ENCODE measurements at regions not wholly inside any gene's neighbourhood (a gene's known extent, or its start where the extent isn't known, plus 50 kb on each side); places are given as distances from the start of the nearest gene placed in this dataset.

DNA sequence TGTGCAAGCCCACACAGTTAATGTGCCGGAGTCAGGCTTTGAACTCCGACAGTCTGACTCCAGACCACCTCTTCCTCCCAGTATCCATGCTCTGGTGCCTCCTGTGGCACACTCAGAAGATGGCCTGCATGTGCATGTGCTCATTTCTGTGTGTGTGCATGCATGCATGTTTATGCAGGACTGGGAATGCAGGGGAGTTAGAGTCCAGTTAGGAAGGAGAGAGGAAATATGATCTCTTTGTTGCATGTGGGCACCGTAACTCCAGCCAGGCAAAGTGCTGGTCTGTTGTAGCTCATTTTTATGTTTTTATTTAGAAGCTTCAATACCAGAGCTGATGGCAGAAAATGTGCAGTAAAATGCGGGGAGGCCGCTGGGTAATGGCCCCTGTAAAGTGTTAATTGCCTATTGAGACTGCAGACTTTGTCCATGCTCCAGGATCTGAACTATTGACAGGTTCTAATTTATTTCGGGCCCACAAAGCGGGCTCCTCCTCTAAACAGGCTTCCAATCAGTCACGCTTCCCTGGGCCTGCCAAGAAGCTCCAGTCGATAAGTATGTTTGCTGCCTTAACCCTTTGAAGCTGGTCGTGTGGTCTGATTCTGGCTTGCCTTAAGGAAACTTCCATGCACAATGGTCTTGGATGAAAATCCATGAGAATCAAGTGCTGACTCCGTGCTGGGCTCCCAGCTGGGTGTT is 248.3 kb downstream of the DHX35 start:
- DNase-seq (ENCODE audit: low read depth in 1 of 2, low spot score in 2 of 2), result no peak
- Histone ChIP-seq H2BK5ac (ENCODE audit: low read depth, low read length) (no peak overlapping the region), H3K9me3 (ENCODE audit: insufficient read depth in 2 of 2, low read depth in 1 of 2, low read length in 1 of 2) (no peaks in the 10 kb centered on the region), H3K23ac (ENCODE audit: insufficient read length) (no peak overlapping the region), H3K56ac (replicated peaks; ENCODE audit: insufficient read length, low read depth, low read length) (no peak overlapping the region), H2BK15ac (ENCODE audit: low read length) (no peak overlapping the region), H2BK20ac (ENCODE audit: low read length) (no peak overlapping the region), H3K4me3 (ENCODE audit: extremely low read depth in 1 of 4, insufficient read depth in 2 of 4, low read depth in 3 of 4, low read length in 4 of 4) (no peak overlapping the region), H2AFZ (ENCODE audit: low read length) (no peak overlapping the region), H2AK5ac (ENCODE audit: low read depth, low read length) (no peak overlapping the region), H2BK120ac (replicated peaks; ENCODE audit: low read depth, low read length) (no peak overlapping the region), H3K4ac (replicated peaks; ENCODE audit: insufficient read length, low read depth, low read length) (no peak overlapping the region), H3K9ac (replicated peaks in 1 of 4; ENCODE audit: extremely low read depth in 1 of 4, low read depth in 3 of 4, low read length in 3 of 4) (no peak overlapping the region), H3K23me2 (ENCODE audit: low read depth, low read length) (no peaks in the 10 kb centered on the region), H3K27me3 (replicated peaks in 1 of 4; ENCODE audit: control insufficient read depth in 3 of 4, extremely low read depth in 1 of 4, insufficient read depth in 3 of 4, low read length in 3 of 4) (peaks cover 8 to 17% (median 12%) of the 10 kb centered on the region in 4 experiments; a peak in 5 of 7 replicates), H4K20me1 (replicated peaks in 1 of 2; ENCODE audit: control insufficient read depth in 1 of 2, insufficient read depth in 2 of 2, low read length in 2 of 2) (no peaks in the 10 kb centered on the region), H3K14ac (ENCODE audit: insufficient read length) (no peak overlapping the region), H2BK12ac (ENCODE audit: low read depth, low read length) (no peak overlapping the region), H3K27ac (ENCODE audit: low read depth, low read length) (no peak overlapping the region), H4K91ac (replicated peaks; ENCODE audit: insufficient read length, low read length) (no peak overlapping the region), H3K4me2 (ENCODE audit: insufficient read depth in 1 of 2, low read depth in 2 of 2, low read length in 2 of 2) (no peak overlapping the region), H3K4me1 (replicated peaks in 1 of 4; ENCODE audit: control insufficient read depth in 3 of 4, insufficient read depth in 4 of 4, low read length in 3 of 4) (peaks cover 0 to 5% (median 1%) of the 10 kb centered on the region in 4 experiments; a peak in 2 of 7 replicates), H4K5ac (ENCODE audit: insufficient read length, low read depth, low read length) (no peak overlapping the region), H3K36me3 (ENCODE audit: control insufficient read depth in 2 of 4, insufficient read depth in 4 of 4, low read length in 3 of 4) (no peaks in the 10 kb centered on the region), H3K18ac (ENCODE audit: extremely low read depth, low read length) (no peak overlapping the region), H3K79me2 (ENCODE audit: control insufficient read depth in 1 of 2, insufficient read depth in 2 of 2, low read length in 2 of 2) (no peaks in the 10 kb centered on the region), H4K8ac (ENCODE audit: extremely low read depth, insufficient read depth, low read length) (no peak overlapping the region), H3K79me1 (ENCODE audit: low read depth, low read length) (no peaks in the 10 kb centered on the region)
- WGBS, 2 experiments (ENCODE audit: extremely low coverage in 1 of 2, insufficient coverage in 1 of 2, insufficient read length in 1 of 2, insufficient replicate concordance in 2 of 2, low coverage in 1 of 2, low lambda C conversion rate in 2 of 2, missing lambda C conversion rate in 1 of 2), result 74% methylated on average over 11 of the region's 11 CpGs; no CpG with 5 or more reads in 1 of the 2 experiments
- ChIA-PET CTCF (ENCODE audit: partially characterized antibody) (interaction anchor here (0.7 to 1.1 kb wide), 2 partner anchors 54 to 105 kb away, joined by 3 read pairs; no protein-coding TSS in a partner anchor), POLR2A (ENCODE audit: partially characterized antibody) (interaction anchor here (1.3 kb wide), 1 partner anchor 60 kb away, joined by 3 read pairs; no protein-coding TSS in a partner anchor)
- peak; percentile 90 for FAIRE-seq
- TF ChIP-seq POLR2A (IDR thresholded peaks at IDR 0.05; ENCODE audit: control extremely low read depth in 1 of 2, low read depth in 2 of 2, low read length in 2 of 2), result no peak
- TF ChIP-seq CTBP2 (IDR thresholded peaks at IDR 0.05; ENCODE audit: borderline replicate concordance, insufficient read depth, insufficient read length, low read length), result no peak
- no peak for TF ChIP-seq FOSL1 (IDR thresholded peaks at IDR 0.05; ENCODE audit: insufficient read depth, low read depth, low read length)
- TF ChIP-seq EZH2 (IDR thresholded peaks at IDR 0.05; ENCODE audit: low read depth, low read length, severe bottlenecking), result no peak
- TF ChIP-seq RXRA (IDR thresholded peaks at IDR 0.05; ENCODE audit: insufficient read depth, low read depth, low read length), result no peak
- TF ChIP-seq TAF7 (optimal IDR thresholded peaks at IDR 0.05; ENCODE audit: borderline replicate concordance, low read depth, low read length), result no peak
- no peak for TF ChIP-seq ATF2 (IDR thresholded peaks at IDR 0.05; ENCODE audit: low read length)
- TF ChIP-seq TBP (IDR thresholded peaks at IDR 0.05; ENCODE audit: low read depth, low read length), result no peak
- TF ChIP-seq CEBPB (IDR thresholded peaks at IDR 0.05; ENCODE audit: low read depth, low read length), result no peak
- TF ChIP-seq POLR2AphosphoS5 (IDR thresholded peaks at IDR 0.05; ENCODE audit: low read depth, low read length), result no peak
- TF ChIP-seq, protein P1, sequence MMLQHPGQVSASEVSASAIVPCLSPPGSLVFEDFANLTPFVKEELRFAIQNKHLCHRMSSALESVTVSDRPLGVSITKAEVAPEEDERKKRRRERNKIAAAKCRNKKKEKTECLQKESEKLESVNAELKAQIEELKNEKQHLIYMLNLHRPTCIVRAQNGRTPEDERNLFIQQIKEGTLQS (IDR thresholded peaks at IDR 0.05; ENCODE audit: insufficient read depth, low read depth, low read length), result no peak
